C4-2B (cell line): ENCODE measurements at regions not wholly inside any gene's neighbourhood (a gene's known extent, or its start where the extent isn't known, plus 50 kb on each side); places are given as distances from the start of the nearest gene placed in this dataset.

Experiments
- H3K27ac ChIP-seq: fragments of 450-650 bp; 2 replicates; pipeline ENCODE4 v1.5.1; 2017
- CTCF ChIP-seq: fragments of 450-650 bp; conservative IDR thresholded peaks from 2 replicates; pipeline ENCODE4 v1.5.1; 2017; ENCODE audit warnings: mild to moderate bottlenecking
- ZFX ChIP-seq: fragments of 450-650 bp; IDR thresholded peaks from 2 replicates; pipeline ENCODE4 v1.6.1; 2017

DNA sequence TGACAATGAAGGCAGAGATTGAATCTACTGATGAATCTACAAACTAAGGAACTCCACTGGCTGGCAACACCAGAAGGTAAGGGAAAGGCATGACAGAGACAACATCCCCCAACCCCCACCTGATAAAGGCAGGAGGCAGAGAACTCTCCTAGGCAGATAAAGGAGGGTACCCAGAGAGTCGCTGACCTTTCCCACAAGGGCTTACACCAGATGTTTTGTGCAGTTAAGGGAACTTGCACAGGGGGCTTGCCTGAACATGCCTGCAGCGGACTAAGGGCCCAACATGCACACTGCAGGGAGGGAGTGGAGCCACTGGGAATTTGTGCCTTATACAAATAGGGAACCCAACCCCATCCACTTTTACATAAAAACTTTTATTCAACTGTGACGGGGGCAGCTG, 1996.9 kb upstream of the RAG2 start:
- TF ChIP-seq ZFX, result no peak
- no peak for TF ChIP-seq CTCF
- no peak overlapping the region for H3K27ac ChIP-seq

GRCh38 chr11:38593649-38594048, 1995.6 kb upstream of the RAG2 start:
- H3K27ac ChIP-seq, result no peak overlapping the region
- no peak for TF ChIP-seq ZFX
- TF ChIP-seq CTCF, result no peak

DNA sequence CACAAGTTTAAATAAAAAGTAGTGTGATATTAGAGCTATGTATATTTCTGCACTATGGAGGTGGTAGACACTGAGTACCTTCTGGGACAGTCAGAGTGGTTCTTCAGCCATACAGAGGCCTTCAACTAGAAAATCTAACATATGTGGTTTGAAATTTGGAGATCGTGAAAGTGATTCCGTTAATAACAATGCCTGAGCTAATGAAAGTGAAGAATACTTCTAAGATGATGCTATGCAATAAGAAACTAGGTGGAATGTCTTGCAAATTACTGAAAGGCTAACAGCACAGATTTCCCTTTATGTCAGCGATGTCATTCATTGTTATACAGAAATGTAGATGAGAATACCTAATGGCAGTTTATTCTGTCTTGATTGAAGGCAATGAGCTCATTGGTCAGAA, 1984.7 kb upstream of the RAG2 start:
- TF ChIP-seq CTCF (no peak), ZFX (no peak)
- H3K27ac ChIP-seq, result no peak overlapping the region

DNA sequence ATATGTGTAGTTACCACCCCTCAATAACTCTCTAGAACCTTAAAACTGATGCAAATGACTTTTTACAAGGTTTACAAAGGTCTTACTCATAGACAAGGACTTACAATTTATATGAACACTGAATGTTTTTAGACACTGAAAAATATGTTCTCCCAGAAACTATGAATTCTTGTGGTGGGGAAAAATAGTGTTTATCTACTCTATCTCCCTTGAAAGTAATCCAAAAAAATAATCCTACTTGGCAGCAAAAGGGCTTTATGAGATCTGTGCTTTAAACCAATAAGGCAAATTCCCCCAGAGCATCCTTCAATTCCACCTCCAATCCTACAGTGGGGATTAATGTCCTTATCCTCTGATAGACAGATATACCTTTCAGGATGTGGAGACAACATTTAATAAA, 1984.1 kb upstream of the RAG2 start:
- TF ChIP-seq ZFX (no peak), CTCF (no peak)
- no peak overlapping the region for H3K27ac ChIP-seq

DNA sequence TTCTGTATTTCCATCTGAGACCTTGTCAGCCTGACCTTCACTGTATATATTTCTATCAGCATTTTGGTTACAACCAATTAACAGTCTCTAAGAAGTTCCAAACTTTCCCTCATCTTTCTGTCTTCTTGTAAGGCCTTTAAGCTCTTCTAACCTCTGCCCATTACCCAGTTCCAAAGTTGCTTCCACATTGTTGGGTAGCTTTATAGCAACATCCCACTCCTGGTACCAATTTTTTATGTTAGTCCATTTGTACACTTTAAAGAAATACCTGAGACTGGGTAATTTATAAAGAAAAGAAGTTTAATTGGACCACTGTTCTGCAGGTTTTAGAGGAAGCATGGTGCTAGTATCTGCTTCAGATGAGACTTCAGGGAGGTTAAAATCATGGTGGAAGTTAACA, 1979.7 kb upstream of the RAG2 start:
- TF ChIP-seq ZFX (no peak), CTCF (no peak)
- no peak overlapping the region for H3K27ac ChIP-seq

GRCh38 chr11:38562562-38562961, 1964.5 kb upstream of the RAG2 start:
- no peak for TF ChIP-seq ZFX
- no peak for TF ChIP-seq CTCF
- no peak overlapping the region for H3K27ac ChIP-seq

DNA sequence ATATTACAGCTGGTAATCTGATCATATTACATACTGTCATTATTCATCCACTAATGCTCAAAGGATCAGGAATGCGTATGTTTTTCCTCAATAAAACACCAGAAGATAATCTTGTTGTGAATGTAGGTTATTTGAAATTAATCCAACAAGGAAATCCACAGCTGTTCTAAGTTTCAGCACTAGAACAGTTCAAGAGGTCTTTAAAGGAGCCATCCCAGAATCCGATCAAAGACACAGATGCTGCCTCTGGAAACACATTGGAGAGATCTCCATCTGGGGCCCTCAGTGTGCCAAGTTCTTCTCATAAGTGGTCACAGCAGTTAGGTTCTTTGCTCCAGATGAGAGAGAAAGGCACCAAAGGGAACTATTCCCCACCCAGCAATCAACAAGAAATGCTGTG, 1955.1 kb upstream of the RAG2 start:
- no peak for TF ChIP-seq CTCF
- no peak for TF ChIP-seq ZFX
- H3K27ac ChIP-seq, result no peak overlapping the region
